ENCODE measurements at regions not wholly inside any gene's neighbourhood (a gene's known extent, or its start where the extent isn't known, plus 50 kb on each side); places are given as distances from the start of the nearest gene placed in this dataset.

GRCh38 chr9:90726215-90726614 is 75.4 kb upstream of the SYK start:
- peak; percentile 48 for TF ChIP-seq CTCF (IDR thresholded peaks at IDR 0.05)
- TF ChIP-seq EZH2 (IDR thresholded peaks at IDR 0.05), result no peak
- TF ChIP-seq EZH2phosphoT487 (IDR thresholded peaks at IDR 0.05), result no peak

Data from neural progenitor cell (in vitro differentiated cells).